Liver (tissue), 3 donors: ENCODE measurements at regions not wholly inside any gene's neighbourhood (a gene's known extent, or its start where the extent isn't known, plus 50 kb on each side); places are given as distances from the start of the nearest gene placed in this dataset.
"Not testable (repeated sequence)": the region's sequence is repeated elsewhere in the genome, so short reads cannot be mapped to it uniquely, and the experiment has no call there.

Experiments used
- ATF3 ChIP-seq: IDR thresholded peaks from 2 replicates; pipeline ENCODE4 v1.6.1; 2016; ENCODE audit warnings: antibody characterized with exemption
- CTCF ChIP-seq: fragments of 150-350 bp; IDR thresholded peaks from 2 replicates; pipeline ENCODE4 v1.5.1; 2017; ENCODE audit warnings: improper control_type of control experiment, low read depth, low read length; ENCODE audit not compliant: missing input control
- MAX ChIP-seq: IDR thresholded peaks from 2 replicates; pipeline ENCODE4 v1.6.1; 2016; ENCODE audit warnings: antibody characterized with exemption
- RAD21 ChIP-seq, 2 donors: IDR thresholded peaks; 2 replicates each; pipeline ENCODE4 v1.6.1; 2016; ENCODE audit warnings: antibody characterized with exemption in 2 of 2, mild to moderate bottlenecking in 2 of 2
- REST ChIP-seq: IDR thresholded peaks from 2 replicates; pipeline ENCODE4 v1.6.1; 2016; ENCODE audit warnings: antibody characterized with exemption, mild to moderate bottlenecking
- donor health status: healthy.
- donor health status: healthy.

GRCh38 chr16:10292976-10293375 is 92.9 kb upstream of the ATF7IP2 start:
- not testable (repeated sequence) for TF ChIP-seq RAD21 (IDR thresholded peaks at IDR 0.05); CTCF; REST; ATF3; MAX
